MCF 10A (cell line): ENCODE measurements at regions not wholly inside any gene's neighbourhood (a gene's known extent, or its start where the extent isn't known, plus 50 kb on each side); places are given as distances from the start of the nearest gene placed in this dataset.

Experiments used
- BruUV-seq: library from RNA; stranded (reverse); fragments of 400-500 nt; replicated peaks from 2 replicates; lab custom pipeline; 2021; lab: Mats Ljungman, UMichigan
- CTCF ChIA-PET: fragments of 300-600 bp; sonication (Branson Sonifier 250); formaldehyde crosslinking; extraction: SDS; loops from one replicate; lab custom pipeline; 2021; ENCODE audit warnings: antibody characterized with exemption, inconsistent platforms; lab: Yijun Ruan, JAX
- POLR2A ChIA-PET: fragments of 300-600, 350-650 bp; sonication (Branson Sonifier 250); formaldehyde crosslinking; extraction: SDS; loops from one replicate; lab custom pipeline; 2020; ENCODE audit warnings: antibody characterized with exemption, inconsistent platforms; lab: Yijun Ruan, JAX
- DNase-seq: peaks from one replicate; pipeline ENCODE4 v3.0.0-alpha.2; 2018; ENCODE audit not compliant: unreplicated experiment
- H3K27ac Mint-ChIP-seq: one replicate; pipeline ENCODE4 v1.8.0; 2022; ENCODE audit warnings: mild to moderate bottlenecking, low read depth, mixed read lengths; ENCODE audit not compliant: unreplicated experiment
- H3K27me3 Mint-ChIP-seq: one replicate; pipeline ENCODE4 v1.8.0; 2022; ENCODE audit warnings: mixed read lengths; ENCODE audit not compliant: insufficient read depth, unreplicated experiment
- H3K36me3 Mint-ChIP-seq: one replicate; pipeline ENCODE4 v1.8.0; 2022; ENCODE audit warnings: mild to moderate bottlenecking, moderate library complexity, mixed read lengths; ENCODE audit not compliant: insufficient read depth, unreplicated experiment
- H3K4me1 Mint-ChIP-seq: one replicate; pipeline ENCODE4 v1.8.0; 2022; ENCODE audit warnings: mixed read lengths; ENCODE audit not compliant: insufficient read depth, unreplicated experiment
- H3K4me3 Mint-ChIP-seq: one replicate; pipeline ENCODE4 v1.8.0; 2022; ENCODE audit warnings: mild to moderate bottlenecking, moderate library complexity, mixed read lengths; ENCODE audit not compliant: unreplicated experiment
- H3K9me3 Mint-ChIP-seq: one replicate; pipeline ENCODE4 v1.8.0; 2022; ENCODE audit warnings: mixed read lengths; ENCODE audit not compliant: unreplicated experiment
- CTCF ChIP-seq: fragments of 200-600 bp; IDR thresholded peaks from one replicate; pipeline ENCODE4 v1.8.0; 2022; ENCODE audit warnings: antibody characterized with exemption, mild to moderate bottlenecking; ENCODE audit not compliant: unreplicated experiment
- intact Hi-C: fragments of 100-400 bp; cut with micrococcal nuclease; formaldehyde crosslinking; loops from 2 replicates; pipeline ENCODE4 v1.14.1; 2022

- H3K27ac Mint-ChIP-seq = no peak overlapping the region
- peaks cover 25% of the 10 kb centered on the region for H3K4me1 Mint-ChIP-seq
- BruUV-seq = no TSS peak
- no peak overlapping the region for H3K4me3 Mint-ChIP-seq
- H3K27me3 Mint-ChIP-seq = no peaks in the 10 kb centered on the region
- ChIA-PET CTCF (interaction anchor here (2.0 to 6.6 kb wide), 2 partner anchors 39 to 212 kb away, joined by 8 to 80 read pairs; no protein-coding TSS in a partner anchor), POLR2A (interaction anchor here (1.0 to 27.9 kb wide), 4 partner anchors 16 to 126 kb away, joined by 3 to 1127 read pairs (median 40); partner anchors contain the start of gene ADRB2)
- intact Hi-C loops = no loop called here
- no peaks in the 10 kb centered on the region for H3K9me3 Mint-ChIP-seq
- no peak for TF ChIP-seq CTCF
- no peak for DNase-seq
- no peaks in the 10 kb centered on the region for H3K36me3 Mint-ChIP-seq
These were observed 109.2 kb downstream of the SH3TC2 start for GRCh38 chr5:148953711-148954110.
